Right cardiac atrium (tissue), 5 donors: ENCODE measurements at regions not wholly inside any gene's neighbourhood (a gene's known extent, or its start where the extent isn't known, plus 50 kb on each side); places are given as distances from the start of the nearest gene placed in this dataset.

Experiments
- ATAC-seq, 2 donors: fragments of 200-7000 bp; cut with Tn5 transposase; one replicate each; pipeline versions ENCODE4 v1.8.0 to v1.9.1; 2020; ENCODE audit warnings: moderate library complexity in 2 of 2, mild to moderate bottlenecking in 1 of 2
- DNase-seq, 3 donors: peaks; one replicate each; pipeline ENCODE4 v3.0.0-alpha.2; 2020
- H3K27ac ChIP-seq: one replicate; pipeline ENCODE4 v1.5.1; 2013; ENCODE audit warnings: mild to moderate bottlenecking, low read length, control low read depth, moderate library complexity
- H3K27me3 ChIP-seq: one replicate; pipeline ENCODE4 v1.6.1; 2013; ENCODE audit not compliant: control insufficient read depth, insufficient read depth
- H3K4me1 ChIP-seq: one replicate; pipeline ENCODE4 v1.6.1; 2013; ENCODE audit warnings: low read length; ENCODE audit not compliant: control insufficient read depth, insufficient read depth
- H3K4me3 ChIP-seq: one replicate; pipeline ENCODE4 v1.5.1; 2013; ENCODE audit warnings: low read length, control low read depth
- H3K9me3 ChIP-seq: one replicate; pipeline ENCODE4 v1.6.1; 2013; ENCODE audit warnings: low read length; ENCODE audit not compliant: control insufficient read depth
- WGBS: extraction: QIAGEN DNeasy Blood & Tissue Kit; methylation state at CpG from one replicate; pipeline ENCODE4 v1.1.7; 2013; 5-methylcytosine and 5-hydroxymethylcytosine counted together
- intact Hi-C, 4 donors: fragments of 100-400 bp; cut with DNase I; formaldehyde crosslinking; loops; one replicate each; pipeline versions ENCODE4 v1.11.0 to v1.14.0; 2022 to 2023
- donor health status: healthy with polysubstance abuse.
- donor health status: DM: no; HTN: yes; CAD: no.
- donor health status: DM: no; HTN: no; CAD: no.
- donor health status: DM: no; HTN: yes; CAD: no; lungs with severe emphysema.
- donor health status: DM: yes; HTN: yes; CAD: no.

DNA sequence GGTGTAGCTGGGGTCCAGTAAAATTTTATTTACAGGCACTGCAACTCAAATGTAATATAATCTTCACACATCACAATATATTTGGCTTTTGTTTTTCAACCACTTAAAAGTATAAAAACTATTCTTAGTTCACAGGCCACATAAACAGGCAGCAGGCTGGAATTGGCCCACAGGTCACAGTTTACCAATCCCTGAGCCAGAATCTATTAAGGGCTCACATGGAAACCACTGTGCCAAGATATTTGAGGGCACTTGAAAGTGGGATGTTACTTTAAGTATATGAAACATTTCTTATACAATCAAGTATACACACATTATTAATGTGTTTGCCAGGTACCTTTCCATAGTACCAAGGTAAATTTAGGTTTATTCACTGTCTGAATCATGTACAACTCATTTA lies 71.9 kb upstream of the PRDX6 start:
- intact Hi-C loops, result no loop called here
- ATAC-seq, result no peak
- no peaks in the 10 kb centered on the region for H3K4me1 ChIP-seq
- no peak overlapping the region for H3K27ac ChIP-seq
- no peak overlapping the region for H3K4me3 ChIP-seq
- DNase-seq, result no peak
- H3K27me3 ChIP-seq, result no peaks in the 10 kb centered on the region
- no peaks in the 10 kb centered on the region for H3K9me3 ChIP-seq

- H3K9me3 ChIP-seq, result no peaks in the 10 kb centered on the region
- H3K27me3 ChIP-seq, result no peaks in the 10 kb centered on the region
- H3K27ac ChIP-seq, result no peak overlapping the region
- 79% methylated on average over 3 of the region's 3 CpGs for whole genome bisulfite sequencing
- DNase-seq (no peak), ATAC-seq (no peak)
- no peak overlapping the region for H3K4me3 ChIP-seq
- H3K4me1 ChIP-seq, result no peaks in the 10 kb centered on the region
- intact Hi-C loops, result no loop called here
These were observed 71.3 kb upstream of the PRDX6 start for GRCh38 chr1:173405834-173406233.

DNA sequence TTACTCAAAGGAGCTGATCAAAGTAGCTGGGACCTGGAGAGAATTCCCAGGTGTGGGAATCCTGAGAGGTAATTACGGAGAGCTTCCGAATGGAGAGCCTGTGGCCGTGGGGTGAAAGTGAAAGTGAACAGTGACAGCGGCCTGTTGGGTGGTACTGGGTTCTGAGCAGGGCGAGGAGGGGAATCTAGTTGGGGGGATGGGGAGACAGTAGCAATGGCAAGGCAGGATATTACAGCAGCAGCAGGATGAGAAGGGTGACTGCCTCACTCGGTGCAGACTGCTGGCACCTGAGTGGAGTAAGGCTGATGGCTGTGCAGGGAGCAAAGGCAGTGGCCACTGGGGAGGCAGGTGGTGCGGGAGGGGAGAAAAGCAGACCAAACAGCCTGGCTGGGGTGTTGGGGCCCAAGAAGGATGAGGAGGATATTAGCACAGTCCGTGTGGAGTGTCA lies 70.3 kb upstream of the PRDX6 start:
- ATAC-seq (peak; percentile 23 to 44), DNase-seq (no peak)
- H3K27me3 ChIP-seq, result no peaks in the 10 kb centered on the region
- H3K4me3 ChIP-seq, result peak overlapping the region; percentile 16
- H3K27ac ChIP-seq, result no peak overlapping the region
- H3K9me3 ChIP-seq, result no peaks in the 10 kb centered on the region
- 59% methylated on average over 8 of the region's 8 CpGs for WGBS
- H3K4me1 ChIP-seq, result no peaks in the 10 kb centered on the region
- intact Hi-C loops, result no loop called here

GRCh38 chr1:173407846-173408245 lies 69.3 kb upstream of the PRDX6 start:
- ATAC-seq (no peak), DNase-seq (no peak)
- Histone ChIP-seq H3K9me3 (no peaks in the 10 kb centered on the region), H3K4me3 (no peak overlapping the region), H3K4me1 (peaks cover 2% of the 10 kb centered on the region), H3K27me3 (no peaks in the 10 kb centered on the region), H3K27ac (no peak overlapping the region)
- intact Hi-C loops, result no loop called here

GRCh38 chr1:173408886-173409285 lies 68.2 kb upstream of the PRDX6 start:
- 100% methylated on average over 1 of the region's 1 CpG for WGBS
- no peak overlapping the region for H3K4me3 ChIP-seq
- no peak overlapping the region for H3K27ac ChIP-seq
- H3K27me3 ChIP-seq, result no peaks in the 10 kb centered on the region
- no peak for ATAC-seq
- no peak for DNase-seq
- H3K4me1 ChIP-seq, result peaks cover 3% of the 10 kb centered on the region
- intact Hi-C loops, result no loop called here
- H3K9me3 ChIP-seq, result no peaks in the 10 kb centered on the region

DNA sequence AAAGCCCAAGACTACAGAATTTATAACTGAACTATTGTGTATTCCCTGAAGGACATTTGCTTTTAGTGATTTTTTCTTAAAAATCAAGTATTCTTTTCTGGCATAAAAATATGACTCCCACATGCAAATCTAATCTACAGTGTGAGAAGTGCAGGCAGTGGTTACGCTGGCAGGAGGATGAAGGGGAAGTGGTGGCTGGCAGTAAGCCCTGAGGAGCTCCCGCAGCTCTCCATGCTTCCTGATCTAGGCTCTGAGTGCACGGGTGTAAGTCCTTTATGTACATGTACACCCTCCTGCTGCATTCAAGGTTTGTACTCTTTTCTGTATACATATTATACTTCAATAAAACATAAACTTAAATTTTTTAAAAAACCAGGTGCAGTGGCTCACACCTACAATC lies 67.5 kb upstream of the PRDX6 start:
- Histone ChIP-seq H3K27me3 (no peaks in the 10 kb centered on the region), H3K9me3 (no peaks in the 10 kb centered on the region), H3K4me1 (peaks cover 4% of the 10 kb centered on the region), H3K4me3 (no peak overlapping the region), H3K27ac (no peak overlapping the region)
- intact Hi-C loops, result loop anchor here in 1 of 4 donors (10.0 kb wide), 1 partner anchor 155 kb away; no protein-coding TSS in a partner anchor
- DNase-seq (peak; percentile 45 to 70 (median 68)), ATAC-seq (peak; percentile 64 to 78)
- WGBS, result 6% methylated on average over 3 of the region's 3 CpGs

GRCh38 chr1:173410133-173410793 lies 66.9 kb upstream of the PRDX6 start:
- H3K27ac ChIP-seq, result no peak overlapping the region
- DNase-seq (no peak), ATAC-seq (no peak)
- intact Hi-C loops, result loop anchor here in 1 of 4 donors (10.0 kb wide), 1 partner anchor 155 kb away; no protein-coding TSS in a partner anchor
- H3K27me3 ChIP-seq, result no peaks in the 10 kb centered on the region
- WGBS, result 88% methylated on average over 4 of the region's 4 CpGs
- H3K9me3 ChIP-seq, result no peaks in the 10 kb centered on the region
- H3K4me1 ChIP-seq, result peaks cover 4% of the 10 kb centered on the region
- no peak overlapping the region for H3K4me3 ChIP-seq

DNA sequence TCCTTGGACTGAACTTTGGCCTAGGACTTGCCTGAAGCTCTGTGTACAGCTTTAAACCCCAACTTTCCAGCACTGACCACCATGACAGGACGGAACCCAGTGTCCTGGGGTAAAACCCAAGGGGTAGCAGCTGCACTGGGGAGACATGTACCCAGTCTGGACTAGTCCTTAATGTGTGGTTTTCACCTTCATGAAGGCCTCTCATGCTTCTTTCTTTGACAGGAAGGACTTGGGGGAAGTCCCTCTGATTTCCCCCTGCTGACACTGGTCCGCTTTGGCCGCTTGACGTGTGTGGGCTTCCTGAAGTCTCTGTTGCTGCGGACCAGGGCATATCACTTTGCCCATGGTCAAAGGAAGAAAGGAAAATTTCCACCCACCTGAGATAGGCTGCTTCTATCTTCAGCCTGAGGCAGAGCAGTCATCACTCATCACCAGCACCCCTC lies 66.3 kb upstream of the PRDX6 start:
- H3K4me1 ChIP-seq, result peaks cover 4% of the 10 kb centered on the region
- intact Hi-C loops, result loop anchor here in 1 of 4 donors (10.0 kb wide), 1 partner anchor 156 kb away; no protein-coding TSS in a partner anchor

DNA sequence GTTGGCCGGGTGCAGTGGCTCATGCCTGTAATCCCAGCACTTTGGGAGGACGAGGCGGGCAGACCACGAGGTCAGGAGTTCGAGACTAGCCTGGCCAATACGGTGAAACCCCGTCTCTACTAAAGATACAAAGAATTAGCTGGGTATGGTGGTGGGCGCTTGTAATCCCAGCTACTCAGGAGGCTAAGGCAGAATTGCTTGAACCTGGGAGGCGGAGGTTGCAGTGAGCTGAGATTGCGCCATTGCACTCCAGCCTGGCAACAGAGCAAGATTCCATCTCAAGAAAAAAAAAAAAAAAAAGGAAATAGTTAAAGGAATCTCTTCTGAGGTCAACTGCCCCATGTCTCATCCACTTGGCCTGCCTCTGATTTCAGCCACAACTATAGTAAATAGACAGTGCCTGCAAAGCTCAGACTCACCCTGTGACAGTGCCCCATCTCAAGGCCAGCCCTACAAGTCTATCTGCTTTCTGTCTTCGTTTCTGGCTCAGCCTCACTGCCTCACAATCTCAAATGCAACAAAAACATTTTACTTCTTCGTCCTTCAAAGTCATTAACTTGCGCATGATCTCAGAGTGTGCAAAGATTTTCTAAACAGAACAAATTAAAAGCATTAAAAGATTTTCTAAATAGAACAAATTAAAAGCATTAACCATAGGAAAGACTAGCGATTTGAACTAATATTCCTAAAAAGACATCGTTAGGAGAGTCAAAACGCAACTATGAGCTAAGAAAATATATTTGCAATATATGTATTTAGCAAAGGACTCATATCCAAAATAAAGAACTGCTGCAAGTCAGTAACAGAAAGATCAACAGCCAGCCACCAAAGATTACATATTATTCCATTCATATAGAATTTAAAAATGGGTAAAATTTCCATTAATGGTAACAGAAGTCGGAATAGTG lies 65.0 kb upstream of the PRDX6 start:
- Histone ChIP-seq H3K4me1 (peaks cover 4% of the 10 kb centered on the region), H3K9me3 (no peaks in the 10 kb centered on the region), H3K27me3 (no peaks in the 10 kb centered on the region), H3K27ac (no peak overlapping the region), H3K4me3 (no peak overlapping the region)
- intact Hi-C loops, result loop anchor here in 1 of 4 donors (10.0 kb wide), 1 partner anchor 157 kb away; no protein-coding TSS in a partner anchor
- no peak for DNase-seq
- peak in 1 of 2 donors; percentile 37 for ATAC-seq
- WGBS, result 84% methylated on average over 17 of the region's 17 CpGs

More for the DNA sequence above, 66.3 kb upstream of the PRDX6 start:
- H3K27ac ChIP-seq, result no peak overlapping the region
- DNase-seq (no peak), ATAC-seq (no peak)
- WGBS, result 79% methylated on average over 5 of the region's 5 CpGs
- H3K4me3 ChIP-seq, result no peak overlapping the region
- no peaks in the 10 kb centered on the region for H3K9me3 ChIP-seq
- H3K27me3 ChIP-seq, result no peaks in the 10 kb centered on the region

DNA sequence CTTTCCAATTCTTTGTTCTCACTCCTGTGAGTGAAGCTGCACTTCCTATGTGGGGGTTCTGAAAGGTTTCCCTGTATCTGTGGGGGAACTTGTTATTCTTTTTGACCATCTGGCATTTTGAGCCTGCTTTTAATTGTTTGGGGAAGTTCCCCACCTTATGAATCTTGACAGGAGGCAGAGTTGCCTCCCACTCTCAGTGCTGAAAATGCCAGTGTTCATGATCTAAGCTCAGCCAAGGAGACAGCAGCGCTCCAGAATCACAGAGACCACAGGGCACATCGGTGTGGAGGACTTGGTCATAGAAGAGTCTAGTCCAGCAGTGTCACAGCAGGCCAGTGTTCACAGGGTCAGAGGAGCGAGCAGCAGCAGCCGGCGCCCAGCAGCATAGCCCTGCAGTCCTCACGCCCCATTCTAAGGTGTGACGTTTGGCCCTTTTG lies 63.8 kb upstream of the PRDX6 start:
- ATAC-seq, result peak; percentile 72 to 76

DNA sequence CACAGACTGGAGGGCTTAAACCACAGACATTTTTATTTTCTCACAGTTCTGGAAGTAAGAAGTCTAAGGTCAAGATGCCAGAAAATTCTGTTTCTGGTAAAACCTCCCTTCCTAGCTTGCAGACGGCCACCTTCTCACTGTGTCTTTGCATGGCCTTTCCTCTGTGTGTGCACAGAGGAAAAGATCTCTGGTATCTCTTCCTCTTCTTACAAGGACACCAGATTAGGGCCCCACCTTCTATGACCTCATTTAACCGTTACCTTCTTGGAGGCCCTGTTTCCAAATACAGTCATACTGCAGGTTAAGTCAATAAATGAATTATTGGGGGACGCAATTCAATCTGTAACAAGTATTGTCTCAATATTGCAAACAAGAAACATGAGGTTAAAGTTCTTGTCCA lies 63.0 kb upstream of the PRDX6 start:
- Histone ChIP-seq H3K4me1 (peaks cover 4% of the 10 kb centered on the region), H3K4me3 (no peak overlapping the region), H3K27ac (peak overlapping the region; percentile 26), H3K27me3 (no peaks in the 10 kb centered on the region), H3K9me3 (no peaks in the 10 kb centered on the region)
- DNase-seq (no peak), ATAC-seq (peak in 1 of 2 donors; percentile 46)
- intact Hi-C loops, result loop anchor here in 1 of 4 donors (10.0 kb wide), 1 partner anchor 159 kb away; no protein-coding TSS in a partner anchor
- 67% methylated on average over 3 of the region's 3 CpGs for WGBS

More for the DNA sequence above, 63.8 kb upstream of the PRDX6 start:
- Histone ChIP-seq H3K4me3 (no peak overlapping the region), H3K4me1 (peaks cover 4% of the 10 kb centered on the region), H3K9me3 (no peaks in the 10 kb centered on the region), H3K27me3 (no peaks in the 10 kb centered on the region), H3K27ac (no peak overlapping the region)
- 52% methylated on average over 7 of the region's 7 CpGs for WGBS
- intact Hi-C loops, result loop anchor here in 1 of 4 donors (10.0 kb wide), 1 partner anchor 158 kb away; no protein-coding TSS in a partner anchor
- peak; percentile 36 to 74 (median 63) for DNase-seq
